Stimulated activated CD8-positive, alpha-beta memory T cell treated with anti-CD3 and anti-CD28 coated beads, Interleukin-12 subunit alpha, Interleukin-12 subunit beta, amount 100 ng/mL, for 24 hours (primary cell): ENCODE measurements at regions not wholly inside any gene's neighbourhood (a gene's known extent, or its start where the extent isn't known, plus 50 kb on each side); places are given as distances from the start of the nearest gene placed in this dataset.

ENCODE experiments used
- DNase-seq: peaks from one replicate; pipeline ENCODE4 v3.0.0-alpha.2; 2020; ENCODE audit errors: extremely low read depth

- DNase-seq: no peak
Measured at GRCh38 chr7:118022546-118022945, 149.3 kb upstream of the CTTNBP2 start.

- DNase-seq: no peak
Measured at GRCh38 chr7:118026791-118027190, 153.6 kb upstream of the CTTNBP2 start.

- no peak for DNase-seq
Measured at GRCh38 chr7:118028226-118028625, 155.0 kb upstream of the CTTNBP2 start.

GRCh38 chr7:118029826-118030422 is 154.0 kb upstream of the LSM8 start:
- DNase-seq: no peak

- DNase-seq: no peak
Measured at GRCh38 chr7:118033273-118033672, 150.7 kb upstream of the LSM8 start.

GRCh38 chr7:118039963-118040489 is 143.9 kb upstream of the LSM8 start:
- no peak for DNase-seq

- DNase-seq: no peak
Measured at GRCh38 chr7:118040562-118040961, 143.4 kb upstream of the LSM8 start.

- no peak for DNase-seq
Measured at GRCh38 chr7:118041251-118041878, 142.6 kb upstream of the LSM8 start.

GRCh38 chr7:118045629-118046028 is 138.3 kb upstream of the LSM8 start:
- no peak for DNase-seq

- no peak for DNase-seq
Measured at GRCh38 chr7:118046086-118046485, 137.9 kb upstream of the LSM8 start.

GRCh38 chr7:118046801-118047200 is 137.2 kb upstream of the LSM8 start:
- no peak for DNase-seq

- no peak for DNase-seq
Measured at GRCh38 chr7:118052336-118052735, 131.6 kb upstream of the LSM8 start.

- no peak for DNase-seq
Measured at GRCh38 chr7:118053353-118053752, 130.6 kb upstream of the LSM8 start.

- DNase-seq: no peak
Measured at GRCh38 chr7:118054529-118054928, 129.4 kb upstream of the LSM8 start.

- DNase-seq: no peak
Measured at GRCh38 chr7:118055647-118056046, 128.3 kb upstream of the LSM8 start.

GRCh38 chr7:118057404-118057803 is 126.6 kb upstream of the LSM8 start:
- no peak for DNase-seq

GRCh38 chr7:118059209-118059608 is 124.8 kb upstream of the LSM8 start:
- no peak for DNase-seq

GRCh38 chr7:118060692-118061091 is 123.3 kb upstream of the LSM8 start:
- DNase-seq: no peak

GRCh38 chr7:118061386-118061785 is 122.6 kb upstream of the LSM8 start:
- no peak for DNase-seq

- DNase-seq: no peak
Measured at GRCh38 chr7:118072893-118073674, 110.9 kb upstream of the LSM8 start.

- DNase-seq: no peak
Measured at GRCh38 chr7:118075936-118076335, 108.0 kb upstream of the LSM8 start.

- DNase-seq: no peak
Measured at GRCh38 chr7:118076564-118076963, 107.4 kb upstream of the LSM8 start.

- DNase-seq: no peak
Measured at GRCh38 chr7:118078015-118078414, 105.9 kb upstream of the LSM8 start.
